DMS153 (cell line): ENCODE measurements at regions not wholly inside any gene's neighbourhood (a gene's known extent, or its start where the extent isn't known, plus 50 kb on each side); places are given as distances from the start of the nearest gene placed in this dataset.

ENCODE experiments used
- DNase-seq: peaks from one replicate; lab custom pipeline; 2025; lab: John Stamatoyannopoulos, UW

GRCh38 chr3:106215047-106215446, 346.2 kb upstream of the CBLB start:
- no peak for DNase-seq

DNA sequence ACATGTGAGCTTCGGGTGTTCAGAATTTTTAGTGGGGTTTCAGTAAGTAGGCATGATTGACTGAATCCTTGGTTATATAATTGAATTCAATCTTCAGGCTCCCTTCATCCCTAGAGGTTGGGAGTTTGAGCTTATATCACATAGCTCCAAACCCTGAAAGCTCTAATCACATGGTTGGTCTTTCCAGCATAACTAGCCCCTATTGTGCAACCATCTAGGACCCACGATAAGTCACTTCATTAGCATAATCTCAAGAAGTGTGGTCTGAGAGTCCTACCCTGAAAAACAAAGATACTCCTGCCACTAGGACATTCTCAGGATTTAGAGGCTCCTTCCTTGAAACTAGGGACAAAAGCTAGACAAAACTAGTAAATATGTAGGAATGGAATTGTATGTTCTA, 348.9 kb upstream of the CBLB start:
- DNase-seq = no peak

- DNase-seq = no peak
Measured at GRCh38 chr3:106227068-106227467, 358.3 kb upstream of the CBLB start.

- no peak for DNase-seq
Measured at GRCh38 chr3:106228271-106228670, 359.5 kb upstream of the CBLB start.

GRCh38 chr3:106229495-106230278, 360.9 kb upstream of the CBLB start:
- no peak for DNase-seq

DNA sequence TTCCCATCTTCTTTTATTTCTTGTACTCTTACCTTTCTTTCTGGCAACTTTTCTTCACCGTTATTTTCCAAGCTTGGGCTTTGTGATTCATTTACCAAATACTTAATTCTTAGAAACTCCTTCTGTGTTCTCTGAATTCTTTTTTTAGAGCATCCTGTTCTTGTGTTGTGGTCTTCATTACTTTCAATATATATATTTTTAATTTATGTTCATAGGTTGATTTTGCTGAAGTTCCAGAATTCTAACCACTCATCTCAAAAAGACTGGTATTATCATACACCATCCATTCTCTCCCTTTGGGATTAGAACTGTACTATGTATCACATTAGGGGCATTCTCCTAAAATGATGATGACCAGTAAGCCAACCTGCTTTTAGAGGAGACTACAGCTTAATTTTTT, 362.3 kb upstream of the CBLB start:
- no peak for DNase-seq

- DNase-seq = no peak
Measured at GRCh38 chr3:106232956-106233355, 364.1 kb upstream of the CBLB start.

DNA sequence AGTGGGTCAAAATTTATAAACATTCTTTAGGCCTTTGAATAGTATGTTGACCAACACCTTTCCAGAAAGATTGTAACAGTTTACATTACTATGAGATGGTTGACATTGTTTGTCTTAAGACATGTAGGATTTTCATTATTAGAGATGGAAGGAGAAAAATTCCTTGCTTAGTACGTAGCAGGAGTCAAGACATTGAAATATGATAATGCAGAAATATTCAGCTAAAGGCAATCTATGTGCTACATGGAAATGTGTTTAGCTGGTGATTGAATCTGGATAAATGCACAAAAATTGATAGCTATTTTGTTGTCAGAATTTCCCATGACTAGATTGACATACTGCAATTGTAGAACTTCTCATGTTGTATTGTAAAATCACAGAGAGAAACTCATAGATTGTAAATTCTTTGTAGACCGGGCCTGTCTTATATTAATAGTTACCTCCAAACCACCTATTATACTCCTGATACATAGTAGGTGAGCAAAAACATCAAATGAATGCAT, 370.4 kb upstream of the CBLB start:
- no peak for DNase-seq

- no peak for DNase-seq
Measured at GRCh38 chr3:106241593-106241992, 372.8 kb upstream of the CBLB start.

GRCh38 chr3:106242781-106243180, 374.0 kb upstream of the CBLB start:
- no peak for DNase-seq

GRCh38 chr3:106245400-106245799, 376.6 kb upstream of the CBLB start:
- no peak for DNase-seq

DNA sequence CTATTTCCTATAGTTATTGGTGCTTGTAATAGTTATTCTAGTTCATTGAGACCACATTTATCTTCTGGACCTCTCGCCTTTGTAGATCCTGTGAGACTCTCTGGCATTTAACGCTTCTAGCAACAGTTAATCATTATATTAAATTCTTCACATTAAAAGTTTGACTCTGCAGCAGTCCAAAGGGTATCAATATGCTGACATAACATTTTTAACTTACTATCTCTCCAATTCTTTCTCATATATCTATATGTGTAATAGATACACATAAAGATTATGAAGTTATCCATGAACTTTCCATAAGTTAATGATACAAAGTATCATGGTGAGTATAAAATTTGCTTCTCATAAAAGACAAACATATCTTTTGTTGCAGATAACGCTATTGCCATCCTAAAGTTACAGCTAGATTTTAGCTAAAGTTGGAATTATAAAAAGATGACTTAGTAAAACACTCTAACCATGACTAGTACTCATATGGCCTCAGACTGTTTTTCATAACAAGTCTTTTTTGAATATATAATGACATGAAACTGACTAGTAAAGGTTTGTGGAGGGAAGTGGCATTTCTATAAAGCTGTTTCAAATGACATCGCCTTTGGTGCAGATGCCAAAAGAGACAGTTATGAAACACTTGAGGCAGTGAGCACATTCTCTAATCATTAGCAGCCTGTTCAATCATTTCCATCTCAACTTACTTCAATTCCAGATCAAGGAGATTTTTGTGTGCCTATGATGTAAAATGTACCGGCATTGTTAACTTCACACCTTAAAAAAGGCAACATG, 379.3 kb upstream of the CBLB start:
- no peak for DNase-seq

DNA sequence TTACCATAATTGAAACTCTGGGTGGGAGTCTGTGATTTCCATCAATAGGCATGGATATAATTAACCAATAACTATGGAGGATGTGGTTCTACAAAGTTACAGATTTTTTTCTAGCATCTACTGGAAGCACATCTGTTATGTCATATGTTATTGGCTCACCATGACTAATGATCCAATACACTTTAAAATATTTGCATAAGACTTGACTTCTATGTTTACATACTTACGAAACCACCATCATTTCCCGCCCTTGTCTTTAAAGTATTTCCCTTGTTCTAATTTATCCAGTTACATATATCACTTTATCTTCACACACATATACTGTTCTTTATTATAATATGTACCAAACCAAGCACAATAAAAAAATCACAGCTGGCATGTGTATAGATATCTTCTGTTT, 380.3 kb upstream of the CBLB start:
- no peak for DNase-seq

DNA sequence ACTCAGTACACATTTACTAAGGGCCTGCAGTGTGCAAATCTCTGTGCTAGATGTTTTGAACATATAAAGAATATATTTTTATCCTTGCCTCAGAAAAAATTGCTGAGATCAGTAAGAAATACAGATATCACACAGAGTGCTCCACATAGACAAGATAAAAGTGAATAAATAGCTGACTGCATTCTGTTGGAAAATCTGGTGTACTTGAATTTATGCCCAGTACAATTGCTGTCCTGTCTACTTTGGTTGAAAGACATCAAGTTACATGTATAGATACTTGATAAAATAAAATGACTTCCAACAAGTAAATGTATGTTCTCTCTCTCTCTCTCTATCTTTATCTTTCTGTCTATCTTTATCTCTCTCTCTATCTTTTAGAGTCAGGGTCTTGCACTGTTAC, 381.2 kb upstream of the CBLB start:
- DNase-seq = no peak

DNA sequence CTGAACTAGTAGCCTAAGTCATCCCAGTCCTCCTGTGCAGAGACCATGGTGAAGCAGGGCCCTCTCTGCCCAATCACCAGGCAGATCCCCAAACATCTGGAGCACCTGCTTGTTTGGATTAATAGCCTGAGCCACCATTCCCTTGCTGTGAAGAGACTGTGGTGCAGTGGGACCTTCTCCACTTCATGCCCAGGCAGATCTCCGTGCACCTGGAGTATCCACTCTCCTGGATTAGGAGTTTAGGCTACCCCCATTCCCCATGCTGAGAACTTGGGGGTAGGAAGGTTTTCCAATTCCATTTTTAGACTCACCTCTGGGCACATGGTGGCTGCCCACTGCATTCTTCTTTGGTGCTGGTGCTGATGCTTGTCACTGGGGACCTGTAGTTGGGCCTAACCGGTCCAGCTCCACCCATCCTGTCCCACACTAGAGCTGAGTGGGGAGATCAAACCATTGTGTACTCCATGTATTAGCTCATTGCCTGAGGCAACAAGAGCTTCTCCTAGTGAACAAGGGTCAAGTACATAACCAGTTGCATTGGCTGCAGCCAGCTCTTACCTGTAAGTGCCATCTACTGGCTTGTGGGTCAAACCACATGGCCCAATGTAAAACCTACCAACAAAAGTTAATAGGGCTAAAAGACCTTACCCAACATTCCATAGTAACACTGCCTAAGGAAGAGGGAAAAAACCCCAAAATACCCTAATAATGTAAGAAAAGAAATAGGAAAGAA, 382.5 kb upstream of the CBLB start:
- DNase-seq = no peak

GRCh38 chr3:106255870-106256248, 387.0 kb upstream of the CBLB start:
- no peak for DNase-seq

DNA sequence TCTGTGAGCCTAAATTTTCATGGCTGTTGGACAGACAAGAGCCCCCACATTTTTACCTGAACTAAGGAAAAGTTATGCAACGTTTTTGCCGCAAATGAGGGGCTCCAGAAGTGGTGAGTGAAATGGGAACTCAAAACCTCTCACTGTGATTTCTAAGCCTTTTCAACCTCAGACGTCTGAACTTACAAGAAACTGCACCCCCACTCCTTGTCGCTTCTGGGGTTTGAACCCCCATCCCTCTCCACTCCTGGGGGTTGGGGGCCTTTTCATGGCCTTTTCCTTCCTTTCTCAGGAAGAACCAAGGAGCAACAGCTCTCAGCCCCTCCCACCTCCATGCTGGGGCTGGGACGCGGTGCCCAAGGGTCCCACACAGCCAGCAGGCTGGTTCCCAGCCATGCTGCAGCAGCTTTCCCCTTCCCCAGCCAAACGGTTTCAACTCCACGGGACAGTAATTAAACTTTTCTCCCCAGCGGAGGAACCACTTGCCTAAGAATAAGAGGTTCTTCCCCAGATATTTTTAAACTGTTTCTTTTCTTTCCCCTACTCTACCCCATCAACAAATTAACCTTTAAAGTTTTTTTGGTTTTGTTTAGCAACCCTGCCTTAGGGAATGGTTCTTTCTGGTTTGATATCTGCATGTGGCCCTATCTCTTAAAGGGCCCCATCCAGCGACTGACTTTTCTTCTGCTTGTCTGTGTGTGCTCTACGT, 387.6 kb upstream of the CBLB start:
- no peak for DNase-seq

DNA sequence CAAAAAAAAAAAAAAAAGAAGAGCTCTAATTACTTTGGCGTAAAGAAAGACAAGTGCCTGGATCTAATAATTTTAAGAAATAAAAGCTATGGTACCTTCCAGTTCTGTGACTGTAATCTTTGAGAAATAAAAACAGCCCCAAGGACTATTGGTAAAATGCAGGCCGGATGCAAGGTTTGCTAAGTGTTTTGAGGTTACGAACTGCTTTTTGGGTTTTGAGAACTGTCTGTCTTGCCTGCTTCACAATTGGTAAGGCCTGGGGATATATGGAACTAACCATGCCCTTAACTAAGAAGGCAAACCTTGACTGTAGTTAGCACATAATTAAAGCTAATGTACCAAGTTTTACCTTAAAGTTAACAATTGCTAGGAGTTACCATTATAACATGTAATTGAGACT, 388.4 kb upstream of the CBLB start:
- DNase-seq = no peak

- no peak for DNase-seq
Measured at GRCh38 chr3:106261396-106261795, 392.6 kb upstream of the CBLB start.

- no peak for DNase-seq
Measured at GRCh38 chr3:106261915-106262683, 393.3 kb upstream of the CBLB start.

GRCh38 chr3:106263011-106263410, 394.2 kb upstream of the CBLB start:
- DNase-seq = no peak
